IMR-90 (cell line): ENCODE measurements at regions not wholly inside any gene's neighbourhood (a gene's known extent, or its start where the extent isn't known, plus 50 kb on each side); places are given as distances from the start of the nearest gene placed in this dataset.
A peak's percentile ranks its signal among the peaks of the same experiment; 100 is the strongest.

Experiments
- ATAC-seq: fragments of 200-7000 bp; cut with Tn5 transposase; 2 replicates; pipeline ENCODE4 v1.9.1; 2020; ENCODE audit warnings: low read depth, mild to moderate bottlenecking, moderate library complexity
- BruUV-seq: library from RNA; stranded (reverse); fragments of 400-500 nt; replicated peaks from 2 replicates; lab custom pipeline; 2021; lab: Mats Ljungman, UMichigan
- CTCF ChIA-PET: fragments of 300-600 bp; formaldehyde crosslinking; extraction: SDS; loops from one replicate; lab custom pipeline; 2021; ENCODE audit warnings: antibody characterized with exemption; lab: Yijun Ruan, JAX
- POLR2A ChIA-PET: fragments of 300-600 bp; sonication (Branson Sonifier 250); formaldehyde crosslinking; loops from one replicate; lab custom pipeline; 2022; ENCODE audit warnings: antibody characterized with exemption; ENCODE audit not compliant: unreplicated experiment; lab: Charles Lee
- DNase-seq: peaks from one replicate; pipeline ENCODE4 v3.0.0; 2013
- H2AFZ ChIP-seq: replicated peaks from 2 replicates; pipeline ENCODE3; 2013; ENCODE audit warnings: low read length, mild to moderate bottlenecking; ENCODE audit not compliant: poor library complexity
- H2AK5ac ChIP-seq: 2 replicates; pipeline ENCODE4 v1.6.1; 2013; ENCODE audit warnings: low read depth, low read length, inconsistent platforms
- H2AK9ac ChIP-seq: replicated peaks from 2 replicates; pipeline ENCODE3; 2013; ENCODE audit warnings: mild to moderate bottlenecking, low read depth, low read length, moderate library complexity; ENCODE audit not compliant: poor library complexity
- H2BK120ac ChIP-seq: 2 replicates; pipeline ENCODE4 v1.6.1; 2013; ENCODE audit warnings: low read depth, low read length, inconsistent platforms
- H2BK15ac ChIP-seq: 3 replicates; pipeline ENCODE4 v1.6.1; 2013; ENCODE audit warnings: low read depth, low read length, inconsistent platforms
- H2BK20ac ChIP-seq: 2 replicates; pipeline ENCODE4 v1.6.1; 2013; ENCODE audit warnings: low read depth, mild to moderate bottlenecking, inconsistent platforms, low read length, moderate library complexity
- H2BK5ac ChIP-seq: 2 replicates; pipeline ENCODE4 v1.6.1; 2013; ENCODE audit warnings: mild to moderate bottlenecking, low read depth, low read length, inconsistent platforms; ENCODE audit not compliant: poor library complexity, severe bottlenecking
- H3K14ac ChIP-seq: replicated peaks from 2 replicates; pipeline ENCODE4 v1.6.1; 2013; ENCODE audit warnings: low read depth, low read length, inconsistent platforms
- H3K18ac ChIP-seq: 2 replicates; pipeline ENCODE4 v1.6.1; 2013; ENCODE audit warnings: low read depth, low read length, control low read depth
- H3K23ac ChIP-seq: 2 replicates; pipeline ENCODE4 v1.6.1; 2013; ENCODE audit warnings: low read depth, low read length, inconsistent platforms
- H3K27ac ChIP-seq: 2 replicates; pipeline ENCODE4 v1.5.1; 2013; ENCODE audit warnings: mild to moderate bottlenecking, control low read depth, low read length; ENCODE audit not compliant: insufficient read depth
- H3K27me3 ChIP-seq: 2 replicates; pipeline ENCODE4 v1.6.1; 2013; ENCODE audit warnings: low read length; ENCODE audit not compliant: control insufficient read depth, insufficient read depth
- H3K36me3 ChIP-seq: 2 replicates; pipeline ENCODE4 v1.6.1; 2013; ENCODE audit warnings: low read length, mixed read lengths; ENCODE audit not compliant: control insufficient read depth, insufficient read depth
- H3K4ac ChIP-seq: 2 replicates; pipeline ENCODE4 v1.6.1; 2013; ENCODE audit warnings: low read depth, low read length, inconsistent platforms
- H3K4me1 ChIP-seq: 2 replicates; pipeline ENCODE4 v1.6.1; 2013; ENCODE audit warnings: low read length, mixed read lengths; ENCODE audit not compliant: control insufficient read depth, insufficient read depth
- H3K4me2 ChIP-seq: 2 replicates; pipeline ENCODE4 v1.6.1; 2013; ENCODE audit warnings: low read depth, mild to moderate bottlenecking, control low read depth, low read length, moderate library complexity
- H3K4me3 ChIP-seq: 2 replicates; pipeline ENCODE4 v1.5.1; 2013; ENCODE audit warnings: low read depth, mild to moderate bottlenecking, control low read depth, low read length, moderate library complexity; ENCODE audit not compliant: insufficient read depth
- H3K56ac ChIP-seq: 2 replicates; pipeline ENCODE4 v1.6.1; 2013; ENCODE audit warnings: low read length, inconsistent platforms; ENCODE audit not compliant: insufficient read depth; ENCODE audit errors: extremely low read depth
- H3K79me1 ChIP-seq, 2 experiments: 2 replicates each; pipeline ENCODE4 v1.6.1; 2013; ENCODE audit warnings: low read length in 2 of 2, inconsistent platforms in 1 of 2, low read depth in 1 of 2
- H3K9ac ChIP-seq: 2 replicates; pipeline ENCODE4 v1.6.1; 2013; ENCODE audit warnings: low read depth, low read length, control low read depth
- H3K9me1 ChIP-seq: 2 replicates; pipeline ENCODE4 v1.6.1; 2013; ENCODE audit warnings: low read length, inconsistent platforms; ENCODE audit not compliant: insufficient read depth
- H3K9me3 ChIP-seq: 2 replicates; pipeline ENCODE4 v1.6.1; 2013; ENCODE audit warnings: low read length; ENCODE audit not compliant: control insufficient read depth, insufficient read depth
- H4K20me1 ChIP-seq: 2 replicates; pipeline ENCODE4 v1.6.1; 2013; ENCODE audit warnings: low read length, inconsistent platforms; ENCODE audit not compliant: insufficient read depth
- H4K5ac ChIP-seq: 2 replicates; pipeline ENCODE4 v1.6.1; 2013; ENCODE audit warnings: mild to moderate bottlenecking, low read depth, low read length, control low read depth
- H4K8ac ChIP-seq, 2 experiments: 2 replicates each; pipeline ENCODE4 v1.6.1; 2013; ENCODE audit warnings: low read depth in 2 of 2, low read length in 2 of 2, control low read depth in 1 of 2, inconsistent platforms in 1 of 2
- H4K91ac ChIP-seq: 2 replicates; pipeline ENCODE4 v1.6.1; 2013; ENCODE audit warnings: low read depth, low read length, inconsistent platforms; ENCODE audit not compliant: insufficient read depth
- BHLHE40 ChIP-seq: fragments of 150-350 bp; IDR thresholded peaks from 2 replicates; pipeline ENCODE4 v1.6.1; 2016; ENCODE audit warnings: mild to moderate bottlenecking, low read depth, low read length
- CEBPB ChIP-seq: IDR thresholded peaks from 2 replicates; pipeline ENCODE4 v1.6.1; 2012; ENCODE audit warnings: low read depth, low read length, improper control_type of control experiment
- CHD1 ChIP-seq: IDR thresholded peaks from 2 replicates; pipeline ENCODE4 v1.6.1; 2012; ENCODE audit warnings: low read depth, low read length, improper control_type of control experiment
- CTCF ChIP-seq: conservative IDR thresholded peaks from 2 replicates; pipeline ENCODE4 v1.5.1; 2012; ENCODE audit warnings: mild to moderate bottlenecking, low read depth, low read length, improper control_type of control experiment
- FOS ChIP-seq: fragments of 150-350 bp; IDR thresholded peaks from 2 replicates; pipeline ENCODE4 v1.6.1; 2016; ENCODE audit warnings: low read depth, low read length
- MAFK ChIP-seq: IDR thresholded peaks from 2 replicates; pipeline ENCODE4 v1.6.1; 2012; ENCODE audit warnings: low read depth, low read length, improper control_type of control experiment
- MAZ ChIP-seq: IDR thresholded peaks from 2 replicates; pipeline ENCODE4 v1.6.1; 2012; ENCODE audit warnings: low read depth, mild to moderate bottlenecking, low read length, improper control_type of control experiment, moderate library complexity, borderline replicate concordance
- NFE2L2 ChIP-seq: fragments of 150-350 bp; IDR thresholded peaks from 2 replicates; pipeline ENCODE4 v1.6.1; 2016; ENCODE audit warnings: low read depth, mild to moderate bottlenecking, low read length
- POLR2A ChIP-seq: IDR thresholded peaks from 2 replicates; pipeline ENCODE4 v1.6.1; 2012; ENCODE audit warnings: mild to moderate bottlenecking, low read depth, low read length
- RAD21 ChIP-seq: IDR thresholded peaks from 2 replicates; pipeline ENCODE4 v1.6.1; 2012; ENCODE audit warnings: low read length, improper control_type of control experiment
- RCOR1 ChIP-seq: IDR thresholded peaks from 2 replicates; pipeline ENCODE4 v1.6.1; 2012; ENCODE audit warnings: mild to moderate bottlenecking, low read length, improper control_type of control experiment; ENCODE audit not compliant: insufficient replicate concordance
- RFX5 ChIP-seq: IDR thresholded peaks from 2 replicates; pipeline ENCODE4 v1.8.0; 2012; ENCODE audit warnings: low read depth, mild to moderate bottlenecking, low read length, moderate library complexity
- SMC3 ChIP-seq: fragments of 150-350 bp; IDR thresholded peaks from 2 replicates; pipeline ENCODE4 v1.6.1; 2016; ENCODE audit warnings: low read depth, mild to moderate bottlenecking, antibody characterized with exemption, low read length, moderate library complexity
- WGBS, 2 experiments: methylation state at CpG; one replicate each; pipeline versions ENCODE4 v1.1.5 to v1.1.7; 2013; ENCODE audit warnings: missing lambda C conversion rate in 2 of 2; ENCODE audit not compliant: insufficient read length in 1 of 2; ENCODE audit errors: extremely low coverage in 2 of 2; 5-methylcytosine and 5-hydroxymethylcytosine counted together
- dilution Hi-C: fragments of 300-500 bp; cut with HindIII; formaldehyde crosslinking; loops from one replicate; pipeline ENCODE4 v1.14.3; 2018; ENCODE audit warnings: low sequenced_read_pairs; ENCODE audit not compliant: unreplicated experiment
- in situ Hi-C: fragments of 300-500 bp; cut with MboI; formaldehyde crosslinking; loops from 3 replicates; pipeline ENCODE4 v1.14.3; 2019; ENCODE audit warnings: low sequenced_read_pairs, inconsistent platforms, mixed read lengths
- intact Hi-C: fragments of 100-400 bp; cut with micrococcal nuclease; formaldehyde crosslinking; loops from 2 replicates; pipeline ENCODE4 v1.10.0; 2022
- TF ChIP-seq, protein P1 (sequence below): fragments of 150-350 bp; IDR thresholded peaks from 2 replicates; pipeline ENCODE4 v1.6.1; 2016; ENCODE audit warnings: low read depth, mild to moderate bottlenecking, low read length, moderate library complexity, borderline replicate concordance
- TF ChIP-seq, protein P2 (sequence below): fragments of 150-350 bp; IDR thresholded peaks from 2 replicates; pipeline ENCODE4 v1.6.1; 2017; ENCODE audit warnings: mild to moderate bottlenecking, antibody characterized with exemption, low read length, low read depth

GRCh38 chr22:27460591-27461347, 340.8 kb downstream of the MN1 start:
- peak overlapping the region; percentile 13 to 83; a peak in 3 of 4 replicates for H4K8ac ChIP-seq
- H3K9me3 ChIP-seq = peaks cover 3% of the 10 kb centered on the region; the same call in 1 of the 2 replicates
- DNase-seq (peak; percentile 60), ATAC-seq (no peak)
- H3K18ac ChIP-seq = peak overlapping the region; percentile 94
- peak overlapping the region; percentile 45; the same call in 1 of the 2 replicates for H3K56ac ChIP-seq
- H2BK120ac ChIP-seq = peak overlapping the region; percentile 99
- no TSS peak for BruUV-seq
- no peak overlapping the region for H3K4me3 ChIP-seq
- intact Hi-C loops = no loop called here
- peak overlapping the region; percentile 88 for H4K91ac ChIP-seq
- peak overlapping the region; percentile 85; the same call in 2 of the 3 replicates for H2BK15ac ChIP-seq
- peak overlapping the region; percentile 82; the same call in 1 of the 2 replicates for H4K5ac ChIP-seq
- H2AK9ac ChIP-seq = no peak overlapping the region
- H3K14ac ChIP-seq = peak overlapping the region; percentile 66
- peak overlapping the region; percentile 17; the same call in 1 of the 2 replicates for H3K27ac ChIP-seq
- dilution Hi-C loops = no loop called here
- peaks cover 26% of the 10 kb centered on the region for H3K9me1 ChIP-seq
- H4K20me1 ChIP-seq = no peaks in the 10 kb centered on the region
- no peaks in the 10 kb centered on the region for H3K27me3 ChIP-seq
- POLR2A ChIA-PET = no interaction called here
- H2BK20ac ChIP-seq = peak overlapping the region; percentile 93
- peak overlapping the region; percentile 91 for H3K4ac ChIP-seq
- CTCF ChIA-PET = no interaction called here
- H3K4me2 ChIP-seq = peak overlapping the region; percentile 55; the same call in 1 of the 2 replicates
- H3K9ac ChIP-seq = no peak overlapping the region
- H3K23ac ChIP-seq = peak overlapping the region; percentile 77; the same call in 1 of the 2 replicates
- H3K4me1 ChIP-seq = peaks cover 31% of the 10 kb centered on the region
- peak overlapping the region; percentile 18 for H2AFZ ChIP-seq
- no CpG with 5 or more reads among the region's 6 CpGs for WGBS, 2 experiments
- peak overlapping the region; percentile 77 for H2BK5ac ChIP-seq
- H2AK5ac ChIP-seq = peak overlapping the region; percentile 84
- in situ Hi-C loops = no loop called here
- H3K79me1 ChIP-seq = no peaks in the 10 kb centered on the region
- no peaks in the 10 kb centered on the region for H3K36me3 ChIP-seq
- TF ChIP-seq CTCF = no peak
- no peak for TF ChIP-seq BHLHE40
- TF ChIP-seq, protein P1, sequence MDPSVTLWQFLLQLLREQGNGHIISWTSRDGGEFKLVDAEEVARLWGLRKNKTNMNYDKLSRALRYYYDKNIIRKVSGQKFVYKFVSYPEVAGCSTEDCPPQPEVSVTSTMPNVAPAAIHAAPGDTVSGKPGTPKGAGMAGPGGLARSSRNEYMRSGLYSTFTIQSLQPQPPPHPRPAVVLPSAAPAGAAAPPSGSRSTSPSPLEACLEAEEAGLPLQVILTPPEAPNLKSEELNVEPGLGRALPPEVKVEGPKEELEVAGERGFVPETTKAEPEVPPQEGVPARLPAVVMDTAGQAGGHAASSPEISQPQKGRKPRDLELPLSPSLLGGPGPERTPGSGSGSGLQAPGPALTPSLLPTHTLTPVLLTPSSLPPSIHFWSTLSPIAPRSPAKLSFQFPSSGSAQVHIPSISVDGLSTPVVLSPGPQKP = no peak
- TF ChIP-seq, protein P2, sequence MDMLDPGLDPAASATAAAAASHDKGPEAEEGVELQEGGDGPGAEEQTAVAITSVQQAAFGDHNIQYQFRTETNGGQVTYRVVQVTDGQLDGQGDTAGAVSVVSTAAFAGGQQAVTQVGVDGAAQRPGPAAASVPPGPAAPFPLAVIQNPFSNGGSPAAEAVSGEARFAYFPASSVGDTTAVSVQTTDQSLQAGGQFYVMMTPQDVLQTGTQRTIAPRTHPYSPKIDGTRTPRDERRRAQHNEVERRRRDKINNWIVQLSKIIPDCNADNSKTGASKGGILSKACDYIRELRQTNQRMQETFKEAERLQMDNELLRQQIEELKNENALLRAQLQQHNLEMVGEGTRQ = no peak
- TF ChIP-seq SMC3 = no peak
- no peak for TF ChIP-seq CEBPB
- TF ChIP-seq MAZ = no peak
- TF ChIP-seq RFX5 = no peak
- TF ChIP-seq POLR2A = no peak
- no peak for TF ChIP-seq RCOR1
- TF ChIP-seq CHD1 = no peak
- no peak for TF ChIP-seq FOS
- TF ChIP-seq NFE2L2 = no peak
- TF ChIP-seq MAFK = no peak
- TF ChIP-seq RAD21 = no peak
